NOMO-1 treated with dmso at 0.1 percent for 144 hours (cell line): ENCODE measurements at regions not wholly inside any gene's neighbourhood (a gene's known extent, or its start where the extent isn't known, plus 50 kb on each side); places are given as distances from the start of the nearest gene placed in this dataset.
"Not testable (repeated sequence)": the region's sequence is repeated elsewhere in the genome, so short reads cannot be mapped to it uniquely, and the experiment has no call there.

Experiments
- DNase-seq: peaks from one replicate; lab custom pipeline; 2025; ENCODE audit not compliant: unreplicated experiment; lab: John Stamatoyannopoulos, UW

- DNase-seq, result no peak
Observed at GRCh38 chr1:193451606-193452005, 265.2 kb upstream of the B3GALT2 start.

GRCh38 chr1:193451001-193451400 is 264.6 kb upstream of the B3GALT2 start:
- peak; percentile 51 for DNase-seq

GRCh38 chr1:193448682-193449461 is 262.5 kb upstream of the B3GALT2 start:
- no peak for DNase-seq

- DNase-seq, result no peak
Observed at GRCh38 chr1:193443886-193444285, 257.5 kb upstream of the B3GALT2 start.

- no peak for DNase-seq
Observed at GRCh38 chr1:193438771-193439170, 252.4 kb upstream of the B3GALT2 start.

- DNase-seq, result no peak
Observed at GRCh38 chr1:193438312-193438711, 251.9 kb upstream of the B3GALT2 start.

GRCh38 chr1:193437785-193438184 is 251.4 kb upstream of the B3GALT2 start:
- DNase-seq, result no peak

- DNase-seq, result not testable (repeated sequence)
Observed at GRCh38 chr1:193437333-193437732, 250.9 kb upstream of the B3GALT2 start.

GRCh38 chr1:193435781-193436180 is 249.4 kb upstream of the B3GALT2 start:
- no peak for DNase-seq

GRCh38 chr1:193434319-193434718 is 247.9 kb upstream of the B3GALT2 start:
- DNase-seq, result no peak

GRCh38 chr1:193433599-193433998 is 247.2 kb upstream of the B3GALT2 start:
- no peak for DNase-seq

- no peak for DNase-seq
Observed at GRCh38 chr1:193432979-193433587, 246.7 kb upstream of the B3GALT2 start.

GRCh38 chr1:193431265-193431977 is 245.0 kb upstream of the B3GALT2 start:
- no peak for DNase-seq

- no peak for DNase-seq
Observed at GRCh38 chr1:193427524-193427923, 241.1 kb upstream of the B3GALT2 start.

GRCh38 chr1:193426061-193426460 is 239.6 kb upstream of the B3GALT2 start:
- no peak for DNase-seq

GRCh38 chr1:193421487-193421886 is 235.1 kb upstream of the B3GALT2 start:
- no peak for DNase-seq

- no peak for DNase-seq
Observed at GRCh38 chr1:193419295-193419694, 232.9 kb upstream of the B3GALT2 start.

GRCh38 chr1:193418745-193419058 is 232.3 kb upstream of the B3GALT2 start:
- no peak for DNase-seq

GRCh38 chr1:193417945-193418744 is 231.7 kb upstream of the B3GALT2 start:
- DNase-seq, result peak; percentile 36

- DNase-seq, result peak; percentile 63
Observed at GRCh38 chr1:193417403-193417802, 231.0 kb upstream of the B3GALT2 start.
